ENCODE measurements at regions not wholly inside any gene's neighbourhood (a gene's known extent, or its start where the extent isn't known, plus 50 kb on each side); places are given as distances from the start of the nearest gene placed in this dataset.

GRCh38 chr4:79160962-79161361 is 164.9 kb downstream of the NAA11 start:
- no peak for TF ChIP-seq EZH2 (IDR thresholded peaks at IDR 0.05)
- TF ChIP-seq POLR2AphosphoS5 (IDR thresholded peaks at IDR 0.05; ENCODE audit: borderline replicate concordance, low read depth, low read length), result no peak

Data from SK-N-MC (cell line).